ENCODE measurements at regions not wholly inside any gene's neighbourhood (a gene's known extent, or its start where the extent isn't known, plus 50 kb on each side); places are given as distances from the start of the nearest gene placed in this dataset.

DNA sequence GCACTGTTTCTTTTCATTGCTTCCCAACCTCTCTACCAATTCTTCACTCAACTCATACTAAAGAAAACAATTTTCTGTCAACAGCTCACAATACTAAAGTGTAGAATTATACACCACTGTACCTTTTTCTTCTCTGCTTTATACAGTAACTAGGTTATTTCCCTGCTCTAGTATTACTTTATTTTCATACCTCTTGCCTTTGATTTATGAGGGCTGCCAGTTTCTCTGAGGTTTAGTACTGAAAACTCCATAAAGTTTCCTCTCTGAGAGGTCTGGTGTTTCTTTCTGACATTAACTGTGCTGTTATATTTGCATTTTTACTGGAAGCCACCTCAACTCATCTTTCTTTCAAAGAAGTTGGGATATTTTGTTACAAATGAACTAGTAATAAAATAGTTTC lies 63.0 kb upstream of the GRIP1 start:
- Histone ChIP-seq H3K23ac (ENCODE audit: insufficient read length, low read depth, low read length) (no peak overlapping the region), H3K79me2 (ENCODE audit: insufficient read depth, low read length) (no peaks in the 10 kb centered on the region), H2AFZ (ENCODE audit: low read length) (no peak overlapping the region), H4K20me1 (ENCODE audit: control insufficient read depth, insufficient read depth, insufficient read length) (no peaks in the 10 kb centered on the region), H3K9ac (ENCODE audit: extremely low read depth, insufficient read length, low read length) (no peak overlapping the region), H3K9me3 (ENCODE audit: control insufficient read depth, low read depth, low read length) (no peaks in the 10 kb centered on the region), H4K91ac (ENCODE audit: insufficient read length, low read depth, low read length) (no peak overlapping the region), H3T11ph (ENCODE audit: low read length) (no peak overlapping the region), H2BK20ac (ENCODE audit: low read depth, low read length, poor library complexity, severe bottlenecking) (no peak overlapping the region), H3K27ac (ENCODE audit: insufficient read length, low read depth, low read length) (no peak overlapping the region), H4K8ac (replicated peaks; ENCODE audit: insufficient read length, low read depth, low read length) (no peak overlapping the region), H2AK5ac (ENCODE audit: insufficient read length, low read length) (no peak overlapping the region), H3K18ac (ENCODE audit: insufficient read length, low read depth, low read length) (no peak overlapping the region), H4K5ac (ENCODE audit: insufficient read length, low read depth, low read length) (no peak overlapping the region), H2BK120ac (ENCODE audit: low read depth, low read length, poor library complexity, severe bottlenecking) (no peak overlapping the region), H3K14ac (ENCODE audit: insufficient read depth, low read length) (no peak overlapping the region), H2BK12ac (ENCODE audit: insufficient read length, low read depth, low read length) (no peak overlapping the region), H3K4ac (ENCODE audit: low read depth, low read length) (no peak overlapping the region), H3K23me2 (ENCODE audit: insufficient read length, low read depth, low read length, poor library complexity, severe bottlenecking) (no peaks in the 10 kb centered on the region), H3K4me2 (ENCODE audit: insufficient read depth, insufficient read length, low read length) (no peak overlapping the region), H3K27me3 (ENCODE audit: insufficient read depth, low read length) (no peaks in the 10 kb centered on the region), H3K56ac (ENCODE audit: insufficient read length, low read depth, low read length) (no peak overlapping the region), H2BK5ac (ENCODE audit: insufficient read length, low read length) (no peak overlapping the region), H3K79me1 (ENCODE audit: insufficient read depth, low read depth, low read length, poor library complexity, severe bottlenecking) (no peaks in the 10 kb centered on the region), H3K4me1 (ENCODE audit: insufficient read depth, low read length) (no peaks in the 10 kb centered on the region; the same call in 1 of the 2 replicates), H2BK15ac (ENCODE audit: low read depth, low read length) (no peak overlapping the region)
- Mint-ChIP-seq H3K4me3 (no peak overlapping the region), H3K27ac (no peak overlapping the region), H3K9me3 (peaks cover 0 to 4% of the 10 kb centered on the region in 2 experiments; a peak in 1 of 5 replicates), H3K27me3 (ENCODE audit: low read depth) (no peaks in the 10 kb centered on the region), H3K36me3 (ENCODE audit: insufficient read depth in 1 of 3, low read depth in 3 of 3) (peaks cover 0 to 3% (median 3%) of the 10 kb centered on the region in 3 experiments; a peak in 2 of 7 replicates), H3K4me1 (peaks cover 7 to 20% of the 10 kb centered on the region in 2 experiments)
- TF ChIP-seq, protein P1, sequence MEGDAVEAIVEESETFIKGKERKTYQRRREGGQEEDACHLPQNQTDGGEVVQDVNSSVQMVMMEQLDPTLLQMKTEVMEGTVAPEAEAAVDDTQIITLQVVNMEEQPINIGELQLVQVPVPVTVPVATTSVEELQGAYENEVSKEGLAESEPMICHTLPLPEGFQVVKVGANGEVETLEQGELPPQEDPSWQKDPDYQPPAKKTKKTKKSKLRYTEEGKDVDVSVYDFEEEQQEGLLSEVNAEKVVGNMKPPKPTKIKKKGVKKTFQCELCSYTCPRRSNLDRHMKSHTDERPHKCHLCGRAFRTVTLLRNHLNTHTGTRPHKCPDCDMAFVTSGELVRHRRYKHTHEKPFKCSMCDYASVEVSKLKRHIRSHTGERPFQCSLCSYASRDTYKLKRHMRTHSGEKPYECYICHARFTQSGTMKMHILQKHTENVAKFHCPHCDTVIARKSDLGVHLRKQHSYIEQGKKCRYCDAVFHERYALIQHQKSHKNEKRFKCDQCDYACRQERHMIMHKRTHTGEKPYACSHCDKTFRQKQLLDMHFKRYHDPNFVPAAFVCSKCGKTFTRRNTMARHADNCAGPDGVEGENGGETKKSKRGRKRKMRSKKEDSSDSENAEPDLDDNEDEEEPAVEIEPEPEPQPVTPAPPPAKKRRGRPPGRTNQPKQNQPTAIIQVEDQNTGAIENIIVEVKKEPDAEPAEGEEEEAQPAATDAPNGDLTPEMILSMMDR (conservative IDR thresholded peaks at IDR 0.05) = no peak
- no peak for DNase-seq
